Stimulated activated CD8-positive, alpha-beta memory T cell treated with anti-CD3 and anti-CD28 coated beads, Interleukin-4, amount 100 ng/mL, for 48 hours (primary cell): ENCODE measurements at regions not wholly inside any gene's neighbourhood (a gene's known extent, or its start where the extent isn't known, plus 50 kb on each side); places are given as distances from the start of the nearest gene placed in this dataset.
"Not testable (repeated sequence)": the region's sequence is repeated elsewhere in the genome, so short reads cannot be mapped to it uniquely, and the experiment has no call there.

Experiments
- DNase-seq: peaks from one replicate; pipeline ENCODE4 v3.0.0-alpha.2; 2020

GRCh38 chr10:11691319-11691755 lies 50.8 kb upstream of the ECHDC3 start:
- no peak for DNase-seq

- no peak for DNase-seq
Observed at GRCh38 chr10:11689945-11690736, 52.0 kb upstream of the ECHDC3 start.

- not testable (repeated sequence) for DNase-seq
Observed at GRCh38 chr10:11688448-11688795, 53.8 kb upstream of the ECHDC3 start.

GRCh38 chr10:11687779-11688447 lies 54.3 kb upstream of the ECHDC3 start:
- DNase-seq = no peak

GRCh38 chr10:11687357-11687771 lies 54.8 kb upstream of the ECHDC3 start:
- DNase-seq = no peak

- peak; percentile 29 for DNase-seq
Observed at GRCh38 chr10:11685787-11686218, 56.4 kb upstream of the ECHDC3 start.

GRCh38 chr10:11684717-11685645 lies 57.2 kb upstream of the ECHDC3 start:
- peak; percentile 58 for DNase-seq

GRCh38 chr10:11684341-11684716 lies 57.9 kb upstream of the ECHDC3 start:
- DNase-seq = not testable (repeated sequence)

- DNase-seq = no peak
Observed at GRCh38 chr10:11683529-11684320, 58.5 kb upstream of the ECHDC3 start.

GRCh38 chr10:11682851-11683250 lies 59.3 kb upstream of the ECHDC3 start:
- no peak for DNase-seq

- DNase-seq = no peak
Observed at GRCh38 chr10:11682267-11682683, 59.9 kb upstream of the ECHDC3 start.

GRCh38 chr10:11680496-11680895 lies 61.7 kb upstream of the ECHDC3 start:
- no peak for DNase-seq

GRCh38 chr10:11679946-11680345 lies 62.2 kb upstream of the ECHDC3 start:
- no peak for DNase-seq

- peak; percentile 47 for DNase-seq
Observed at GRCh38 chr10:11678074-11678793, 63.9 kb upstream of the ECHDC3 start.

GRCh38 chr10:11677480-11677879 lies 64.7 kb upstream of the ECHDC3 start:
- DNase-seq = no peak

- DNase-seq = no peak
Observed at GRCh38 chr10:11673346-11674280, 62.2 kb upstream of the USP6NL start.

- no peak for DNase-seq
Observed at GRCh38 chr10:11672836-11673235, 61.4 kb upstream of the USP6NL start.

GRCh38 chr10:11670381-11670780 lies 58.9 kb upstream of the USP6NL start:
- DNase-seq = no peak

- no peak for DNase-seq
Observed at GRCh38 chr10:11668847-11669610, 57.6 kb upstream of the USP6NL start.

- DNase-seq = no peak
Observed at GRCh38 chr10:11667756-11668155, 56.3 kb upstream of the USP6NL start.
